Common myeloid progenitor, CD34-positive (primary cell): ENCODE measurements at regions not wholly inside any gene's neighbourhood (a gene's known extent, or its start where the extent isn't known, plus 50 kb on each side); places are given as distances from the start of the nearest gene placed in this dataset.

Source experiments
- CTCF ChIA-PET: fragments of 350-600 bp; sonication (Branson Sonifier 250); formaldehyde crosslinking; loops from one replicate; lab custom pipeline; 2021; ENCODE audit warnings: antibody characterized with exemption; lab: Charles Lee
- POLR2A ChIA-PET: fragments of 350-600 bp; sonication (Branson Sonifier 250); formaldehyde crosslinking; loops from one replicate; lab custom pipeline; 2021; ENCODE audit warnings: antibody characterized with exemption; lab: Charles Lee
- DNase-seq, 3 donors: peaks; one replicate each; pipeline versions ENCODE4 v3.0.0 to v3.0.0-alpha.2; 2013
- H3K27ac ChIP-seq, 2 experiments: 1 replicate in 1 of 2; 2 replicates in 1 of 2; pipeline ENCODE4 v1.7.0; 2013; ENCODE audit warnings: inconsistent platforms in 2 of 2, low read length in 2 of 2, mild to moderate bottlenecking in 2 of 2, low read depth in 1 of 2, moderate library complexity in 1 of 2; ENCODE audit not compliant: severe bottlenecking in 2 of 2, insufficient read depth in 1 of 2, poor library complexity in 1 of 2
- H3K27me3 ChIP-seq, 5 experiments: replicated peaks in 2 of 5; 1 replicate in 3 of 5; 2 replicates in 2 of 5; pipeline versions ENCODE4 v1.6.1 to v1.7.0; 2013; ENCODE audit warnings: low read length in 4 of 5, mild to moderate bottlenecking in 2 of 5, moderate library complexity in 2 of 5, inconsistent platforms in 1 of 5; ENCODE audit not compliant: insufficient read depth in 5 of 5, control insufficient read depth in 4 of 5
- H3K36me3 ChIP-seq, 4 experiments: 1 replicate in 2 of 4; 2 replicates in 2 of 4; pipeline versions ENCODE4 v1.6.1 to v1.7.0; 2013; ENCODE audit warnings: low read length in 3 of 4, control low read depth in 1 of 4, mild to moderate bottlenecking in 1 of 4; ENCODE audit not compliant: control insufficient read depth in 4 of 4, insufficient read depth in 4 of 4
- H3K4me1 ChIP-seq, 4 experiments: 1 replicate in 3 of 4; 2 replicates in 1 of 4; pipeline versions ENCODE4 v1.6.1 to v1.7.1; 2013; ENCODE audit warnings: low read length in 3 of 4, mild to moderate bottlenecking in 3 of 4, control low read depth in 1 of 4, inconsistent platforms in 1 of 4, moderate library complexity in 1 of 4; ENCODE audit not compliant: control insufficient read depth in 4 of 4, insufficient read depth in 4 of 4; ENCODE audit errors: control extremely low read depth in 1 of 4
- H3K4me3 ChIP-seq, 7 experiments: 1 replicate in 4 of 7; 2 replicates in 3 of 7; pipeline versions ENCODE4 v1.5.1 to v1.7.0; 2013; ENCODE audit warnings: mild to moderate bottlenecking in 7 of 7, low read length in 6 of 7, moderate library complexity in 6 of 7, inconsistent platforms in 2 of 7, low read depth in 2 of 7, control low read depth in 1 of 7; ENCODE audit not compliant: insufficient read depth in 4 of 7, control insufficient read depth in 1 of 7; ENCODE audit errors: extremely low read depth in 1 of 7
- H3K9me3 ChIP-seq, 5 experiments: 1 replicate in 4 of 5; 2 replicates in 1 of 5; pipeline versions ENCODE4 v1.6.1 to v1.7.1; 2013; ENCODE audit warnings: low read length in 4 of 5, mild to moderate bottlenecking in 2 of 5, inconsistent platforms in 1 of 5, low read depth in 1 of 5, moderate library complexity in 1 of 5; ENCODE audit not compliant: control insufficient read depth in 4 of 5, insufficient read depth in 2 of 5; ENCODE audit errors: control extremely low read depth in 1 of 5
- WGBS: methylation state at CpG from one replicate; pipeline ENCODE4 v1.1.5; 2013; ENCODE audit not compliant: insufficient coverage; 5-methylcytosine and 5-hydroxymethylcytosine counted together

GRCh38 chr14:58725871-58726270, 88.1 kb downstream of the DACT1 start:
- Histone ChIP-seq H3K27me3 (no peaks in the 10 kb centered on the region), H3K4me3 (no peak overlapping the region), H3K36me3 (no peaks in the 10 kb centered on the region), H3K27ac (no peak overlapping the region), H3K9me3 (no peaks in the 10 kb centered on the region), H3K4me1 (no peaks in the 10 kb centered on the region)
- CTCF ChIA-PET: no interaction called here
- POLR2A ChIA-PET: no interaction called here
- WGBS: 60% methylated on average over 1 of the region's 2 CpGs
- no peak for DNase-seq

DNA sequence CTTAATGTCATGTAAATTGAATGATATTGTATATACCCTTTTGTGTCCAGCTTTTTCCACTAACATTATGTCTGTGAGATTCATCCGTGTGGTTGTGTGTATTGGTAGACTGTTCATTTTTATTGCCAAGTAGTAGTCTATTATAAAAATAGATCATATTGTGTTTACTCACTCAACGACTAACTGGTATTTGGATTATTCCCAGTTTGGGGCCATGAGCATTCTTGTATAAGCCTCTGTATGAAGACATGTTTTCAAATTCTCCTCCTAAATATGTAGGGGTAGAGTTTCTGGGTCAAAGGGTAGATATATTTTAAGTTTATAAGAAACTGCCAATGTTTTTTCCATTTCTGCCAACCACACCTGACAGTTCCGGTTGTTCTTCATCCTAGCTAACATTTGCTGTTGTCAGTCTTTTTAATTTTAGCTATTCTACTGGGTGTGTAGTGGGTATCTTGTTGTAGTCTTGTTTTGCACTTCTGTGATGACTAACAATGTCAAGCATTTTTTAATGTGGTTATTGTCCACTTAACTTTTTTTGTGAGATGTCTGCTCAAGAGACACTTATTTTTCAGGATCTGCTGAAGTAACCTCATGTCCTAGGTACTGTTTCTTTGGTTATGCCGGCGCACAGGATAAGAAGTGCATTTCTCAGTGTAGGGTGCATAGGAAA, 93.2 kb downstream of the DACT1 start:
- Histone ChIP-seq H3K4me3 (no peak overlapping the region), H3K27ac (no peak overlapping the region), H3K27me3 (peaks cover 0 to 2% (median 0%) of the 10 kb centered on the region in 5 experiments), H3K4me1 (no peaks in the 10 kb centered on the region), H3K36me3 (no peaks in the 10 kb centered on the region), H3K9me3 (no peaks in the 10 kb centered on the region)
- DNase-seq: no peak
- CTCF ChIA-PET: no interaction called here
- 81% methylated on average over 2 of the region's 5 CpGs for WGBS
- POLR2A ChIA-PET: no interaction called here

DNA sequence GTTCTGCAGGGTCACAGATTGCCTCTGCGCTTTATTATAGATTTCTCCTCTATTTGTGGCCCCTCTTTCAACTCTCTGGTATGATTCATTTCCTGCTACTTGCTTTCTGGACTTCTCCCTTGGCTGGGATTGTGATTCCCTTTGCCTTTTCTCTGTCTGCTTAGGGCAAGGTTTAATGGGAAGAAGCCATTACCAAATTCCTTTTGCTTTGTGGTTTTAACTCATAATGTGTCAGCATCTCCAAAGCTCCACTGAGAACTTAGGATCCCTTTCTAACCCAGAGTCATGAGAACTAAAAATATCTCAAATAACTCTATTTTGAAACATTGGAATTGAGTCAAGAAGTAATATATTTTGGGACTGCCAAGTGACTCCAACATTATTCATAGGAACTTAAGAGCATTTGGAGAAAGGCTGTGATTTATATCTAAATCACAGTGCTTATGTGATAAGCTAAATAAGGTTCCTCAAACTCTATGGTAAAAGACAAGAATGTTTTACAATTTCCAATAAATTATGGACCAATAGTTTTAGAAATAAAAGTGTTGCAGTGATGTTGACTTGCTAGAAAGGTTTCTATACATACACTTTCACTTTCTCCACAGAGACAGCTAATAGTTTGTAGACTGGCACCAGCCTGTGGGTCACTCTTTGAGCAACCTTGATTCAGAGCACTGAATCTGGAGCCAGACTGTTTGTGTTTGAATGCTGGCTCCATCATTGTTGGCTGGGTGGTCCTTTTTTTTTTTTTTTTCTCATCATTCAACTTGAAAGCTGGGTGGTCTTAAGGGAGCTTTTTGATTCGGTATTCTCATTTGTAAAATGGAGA, 93.9 kb downstream of the DACT1 start:
- no peak for DNase-seq

GRCh38 chr14:58732387-58732786, 94.6 kb downstream of the DACT1 start:
- no peak overlapping the region for H3K27ac ChIP-seq
- peaks cover 0 to 2% (median 0%) of the 10 kb centered on the region in 5 experiments for H3K27me3 ChIP-seq
- no peak for DNase-seq
- no peaks in the 10 kb centered on the region for H3K4me1 ChIP-seq
- H3K36me3 ChIP-seq: no peaks in the 10 kb centered on the region
- ChIA-PET POLR2A (interaction anchor here (0.6 kb wide), 1 partner anchor 237 kb away, joined by 3 read pairs; no protein-coding TSS in a partner anchor), CTCF (interaction anchor here (0.7 kb wide), 1 partner anchor 12 kb away, joined by 3 read pairs; no protein-coding TSS in a partner anchor)
- H3K4me3 ChIP-seq: no peak overlapping the region
- no peaks in the 10 kb centered on the region for H3K9me3 ChIP-seq

More for the DNA sequence above, 93.9 kb downstream of the DACT1 start:
- ChIA-PET POLR2A (no interaction called here), CTCF (interaction anchor here (0.7 kb wide), 2 partner anchors 12 to 393 kb away, joined by 3 read pairs; no protein-coding TSS in a partner anchor)
- H3K27me3 ChIP-seq: peaks cover 0 to 2% (median 0%) of the 10 kb centered on the region in 5 experiments
- no peak overlapping the region for H3K4me3 ChIP-seq
- H3K27ac ChIP-seq: no peak overlapping the region
- no peaks in the 10 kb centered on the region for H3K36me3 ChIP-seq
- 100% methylated on average over 2 of the region's 2 CpGs for WGBS
- H3K4me1 ChIP-seq: no peaks in the 10 kb centered on the region
- H3K9me3 ChIP-seq: no peaks in the 10 kb centered on the region

GRCh38 chr14:58733451-58734208, 95.9 kb downstream of the DACT1 start:
- peaks cover 0 to 2% (median 0%) of the 10 kb centered on the region in 5 experiments for H3K27me3 ChIP-seq
- H3K36me3 ChIP-seq: no peaks in the 10 kb centered on the region
- no peak overlapping the region for H3K27ac ChIP-seq
- H3K4me1 ChIP-seq: no peaks in the 10 kb centered on the region
- POLR2A ChIA-PET: no interaction called here
- H3K9me3 ChIP-seq: no peaks in the 10 kb centered on the region
- no peak overlapping the region for H3K4me3 ChIP-seq
- WGBS: 100% methylated on average over 1 of the region's 1 CpG
- DNase-seq: no peak
- CTCF ChIA-PET: no interaction called here

- peaks cover 0 to 2% (median 0%) of the 10 kb centered on the region in 5 experiments for H3K27me3 ChIP-seq
- DNase-seq: no peak
- H3K9me3 ChIP-seq: no peaks in the 10 kb centered on the region
- 79% methylated on average over 4 of the region's 4 CpGs for WGBS
- H3K36me3 ChIP-seq: no peaks in the 10 kb centered on the region
- no peaks in the 10 kb centered on the region for H3K4me1 ChIP-seq
- H3K27ac ChIP-seq: no peak overlapping the region
- H3K4me3 ChIP-seq: no peak overlapping the region
- CTCF ChIA-PET: interaction anchor here (0.7 kb wide), 1 partner anchor 165 kb away, joined by 3 read pairs; no protein-coding TSS in a partner anchor
- POLR2A ChIA-PET: no interaction called here
Measured at GRCh38 chr14:58735596-58735995, 97.8 kb downstream of the DACT1 start.
